ENCODE measurements at regions not wholly inside any gene's neighbourhood (a gene's known extent, or its start where the extent isn't known, plus 50 kb on each side); places are given as distances from the start of the nearest gene placed in this dataset.

GRCh38 chr18:56248610-56249235 is 389.7 kb downstream of the TXNL1 start:
- intact Hi-C loops (cut with micrococcal nuclease): no loop called here
- WGBS (ENCODE audit: insufficient coverage): 100% methylated on average over 1 of the region's 4 CpGs
- Histone ChIP-seq H3K9ac (ENCODE audit: insufficient read depth, low read length, poor library complexity, severe bottlenecking) (no peak overlapping the region), H3K36me3 (replicated peaks in 1 of 2; ENCODE audit: control insufficient read depth in 1 of 2, insufficient read depth in 2 of 2, low read length in 2 of 2) (no peaks in the 10 kb centered on the region), H4K20me1 (ENCODE audit: insufficient read depth, low read length) (no peaks in the 10 kb centered on the region), H3K27ac (ENCODE audit: low read depth in 1 of 2, low read length in 2 of 2) (no peak overlapping the region), H2AFZ (ENCODE audit: insufficient read depth, low read depth, low read length, poor library complexity, severe bottlenecking) (no peak overlapping the region), H3K79me2 (ENCODE audit: insufficient read depth, low read length) (no peaks in the 10 kb centered on the region), H3K9me3 (replicated peaks in 1 of 2; ENCODE audit: control insufficient read depth in 1 of 2, insufficient read depth in 1 of 2, low read length in 2 of 2) (no peaks in the 10 kb centered on the region), H3K4me1 (ENCODE audit: control insufficient read depth in 1 of 2, insufficient read depth in 2 of 2, low read length in 2 of 2) (no peaks in the 10 kb centered on the region), H3K27me3 (ENCODE audit: control insufficient read depth in 2 of 2, insufficient read depth in 2 of 2, low read length in 2 of 2) (no peaks in the 10 kb centered on the region), H3K4me3 (replicated peaks in 1 of 3; ENCODE audit: low read depth in 2 of 3, low read length in 3 of 3) (no peak overlapping the region), H3K4me2 (replicated peaks; ENCODE audit: extremely low read depth, low read length, poor library complexity, severe bottlenecking) (no peak overlapping the region)
- H3K4me1 Mint-ChIP-seq: peaks cover 2% of the 10 kb centered on the region
- no peak overlapping the region for H3K4me3 Mint-ChIP-seq
- no peaks in the 10 kb centered on the region for H3K36me3 Mint-ChIP-seq
- no peaks in the 10 kb centered on the region for H3K27me3 Mint-ChIP-seq (ENCODE audit: low read depth in 3 of 3)
- peak overlapping the region in 1 of 7 donors; percentile 52 for H3K27ac Mint-ChIP-seq
- no peak for TF ChIP-seq CTCF (IDR thresholded peaks at IDR 0.05)
- peaks cover 0 to 4% (median 0%) of the 10 kb centered on the region in 7 donors for H3K9me3 Mint-ChIP-seq
- no peak for DNase-seq

GRCh38 chr18:56246916-56247315 is 391.5 kb downstream of the TXNL1 start:
- Histone ChIP-seq H2AFZ (ENCODE audit: insufficient read depth, low read depth, low read length, poor library complexity, severe bottlenecking) (no peak overlapping the region), H3K79me2 (ENCODE audit: insufficient read depth, low read length) (no peaks in the 10 kb centered on the region), H4K20me1 (ENCODE audit: insufficient read depth, low read length) (no peaks in the 10 kb centered on the region), H3K36me3 (replicated peaks in 1 of 2; ENCODE audit: control insufficient read depth in 1 of 2, insufficient read depth in 2 of 2, low read length in 2 of 2) (no peaks in the 10 kb centered on the region), H3K9me3 (replicated peaks in 1 of 2; ENCODE audit: control insufficient read depth in 1 of 2, insufficient read depth in 1 of 2, low read length in 2 of 2) (no peaks in the 10 kb centered on the region), H3K4me3 (replicated peaks in 1 of 3; ENCODE audit: low read depth in 2 of 3, low read length in 3 of 3) (no peak overlapping the region), H3K9ac (ENCODE audit: insufficient read depth, low read length, poor library complexity, severe bottlenecking) (no peak overlapping the region), H3K27ac (ENCODE audit: low read depth in 1 of 2, low read length in 2 of 2) (no peak overlapping the region), H3K27me3 (ENCODE audit: control insufficient read depth in 2 of 2, insufficient read depth in 2 of 2, low read length in 2 of 2) (no peaks in the 10 kb centered on the region), H3K4me1 (ENCODE audit: control insufficient read depth in 1 of 2, insufficient read depth in 2 of 2, low read length in 2 of 2) (no peaks in the 10 kb centered on the region), H3K4me2 (replicated peaks; ENCODE audit: extremely low read depth, low read length, poor library complexity, severe bottlenecking) (no peak overlapping the region)
- Mint-ChIP-seq H3K27me3 (ENCODE audit: low read depth in 3 of 3) (no peaks in the 10 kb centered on the region), H3K4me1 (peaks cover 2% of the 10 kb centered on the region), H3K27ac (peak overlapping the region in 1 of 7 donors; percentile 10), H3K9me3 (peaks cover 0 to 6% (median 0%) of the 10 kb centered on the region in 7 donors), H3K4me3 (no peak overlapping the region), H3K36me3 (no peaks in the 10 kb centered on the region)
- no peak for DNase-seq
- no peak for TF ChIP-seq CTCF (IDR thresholded peaks at IDR 0.05)
- intact Hi-C loops (cut with micrococcal nuclease): no loop called here
- no CpG with 5 or more reads among the region's 2 CpGs for WGBS (ENCODE audit: insufficient coverage)
